Hematopoietic multipotent progenitor cell treated with erythropoietin and hydrocortisone succinate and interleukin-3 and kit ligand, for 4 days (in vitro differentiated cells): ENCODE measurements at regions not wholly inside any gene's neighbourhood (a gene's known extent, or its start where the extent isn't known, plus 50 kb on each side); places are given as distances from the start of the nearest gene placed in this dataset.

Source experiments
- DNase-seq: peaks from one replicate; pipeline ENCODE4 v3.0.0-alpha.2; 2015

GRCh38 chr6:150539568-150539967 is 60.1 kb upstream of the PLEKHG1 start:
- no peak for DNase-seq

- no peak for DNase-seq
Observed at GRCh38 chr6:150541576-150541975, 58.1 kb upstream of the PLEKHG1 start.

DNA sequence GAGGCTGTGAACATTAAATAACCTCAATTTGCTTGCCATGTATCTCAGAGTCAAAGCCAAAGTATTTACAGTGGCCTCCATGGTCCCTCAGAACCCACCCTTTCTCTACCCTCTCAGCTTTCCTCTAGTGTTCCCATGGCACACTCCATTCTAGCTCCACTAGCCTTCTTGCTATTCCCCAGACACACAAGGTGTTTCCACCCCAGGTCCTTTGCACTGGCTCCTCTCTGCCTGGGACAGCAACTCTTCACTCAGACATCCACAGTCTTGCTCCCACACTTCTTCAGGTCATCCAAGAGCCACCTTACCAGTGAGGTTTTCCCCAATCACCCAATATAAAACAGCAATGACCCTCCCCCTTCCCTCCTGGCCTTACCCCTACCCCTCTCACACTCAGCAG is 56.5 kb upstream of the PLEKHG1 start:
- DNase-seq, result no peak

GRCh38 chr6:150544793-150545192 is 54.9 kb upstream of the PLEKHG1 start:
- DNase-seq, result no peak

- no peak for DNase-seq
Observed at GRCh38 chr6:150546457-150546856, 53.2 kb upstream of the PLEKHG1 start.

DNA sequence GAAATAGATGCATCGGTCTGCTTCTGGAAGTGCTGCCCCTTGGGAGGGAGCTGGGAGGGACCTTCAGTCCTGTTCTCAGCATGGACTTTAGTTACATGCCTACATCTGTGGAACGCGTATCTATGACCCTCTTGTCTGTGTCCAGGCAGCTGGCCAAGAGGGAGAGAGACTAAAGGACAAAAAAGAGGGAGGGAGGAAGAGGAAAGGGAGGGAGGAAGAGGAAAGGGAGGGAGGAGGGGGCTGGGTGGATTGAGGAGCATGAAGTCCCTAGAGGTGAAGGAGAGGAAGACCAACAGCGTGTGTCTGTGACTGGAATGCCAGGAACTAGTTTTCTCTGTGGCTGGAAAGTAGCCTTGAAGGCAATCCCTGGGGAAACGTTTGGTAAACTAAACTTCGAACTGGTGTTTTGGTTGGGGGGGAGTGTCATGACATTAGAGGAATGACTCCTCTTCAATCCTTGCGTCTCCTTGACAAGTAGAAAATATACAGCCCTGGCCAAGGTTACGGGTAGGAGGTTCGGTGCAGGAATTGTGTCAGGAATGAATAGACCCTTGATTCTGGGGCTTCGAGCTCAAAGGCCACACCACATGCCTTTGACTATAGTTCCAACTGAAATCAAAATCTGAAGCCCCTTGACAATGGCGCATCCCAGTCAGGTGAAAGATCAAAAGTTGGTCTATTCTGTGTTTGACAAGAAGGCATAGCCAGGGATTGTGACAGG is 52.0 kb upstream of the PLEKHG1 start:
- no peak for DNase-seq

DNA sequence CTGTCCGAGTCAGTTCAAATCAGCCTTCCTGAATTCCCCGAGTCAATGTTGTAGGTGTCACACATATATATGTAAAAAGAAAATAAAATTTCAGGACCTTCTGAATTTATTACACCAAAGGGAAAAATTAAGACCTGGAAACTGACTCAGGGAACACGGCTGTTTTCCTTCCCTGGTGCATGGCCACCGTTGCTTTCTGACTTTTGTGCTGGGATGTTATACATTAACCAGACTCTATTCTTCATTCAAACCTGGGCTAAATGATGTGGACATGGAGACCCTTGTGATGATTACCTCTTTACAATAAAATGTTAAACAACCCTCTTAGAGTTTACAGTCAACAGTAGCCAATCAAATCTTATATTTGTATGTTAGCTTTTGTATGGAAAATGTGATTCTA is 51.4 kb upstream of the PLEKHG1 start:
- no peak for DNase-seq

GRCh38 chr6:150549007-150549406 is 50.7 kb upstream of the PLEKHG1 start:
- DNase-seq, result peak; percentile 2

GRCh38 chr6:150549674-150550101 is 50.0 kb upstream of the PLEKHG1 start:
- DNase-seq, result no peak
